HepG2 (cell line): ENCODE measurements at regions not wholly inside any gene's neighbourhood (a gene's known extent, or its start where the extent isn't known, plus 50 kb on each side); places are given as distances from the start of the nearest gene placed in this dataset.
A peak's percentile ranks its signal among the peaks of the same experiment; 100 is the strongest.

Experiments
- ATAC-seq: fragments of 200-7000 bp; cut with Tn5 transposase; 3 replicates; pipeline ENCODE4 v1.9.1; 2020; ENCODE audit warnings: mild to moderate bottlenecking, moderate library complexity
- BruUV-seq: library from RNA; stranded (reverse); fragments of 400-500 nt; replicated peaks from 2 replicates; lab custom pipeline; 2021; lab: Mats Ljungman, UMichigan
- CTCF ChIA-PET: fragments of 300-600 bp; formaldehyde crosslinking; extraction: SDS; loops from one replicate; lab custom pipeline; 2021; ENCODE audit warnings: low total read pairs, inconsistent platforms, low intra/inter-chr PET ratio; lab: Yijun Ruan, JAX
- POLR2A ChIA-PET: fragments of 350-600 bp; sonication (Branson Sonifier 250); formaldehyde crosslinking; loops from one replicate; lab custom pipeline; 2020; ENCODE audit warnings: antibody characterized with exemption, inconsistent platforms; lab: Yijun Ruan, JAX
- DNase-seq: peaks from one replicate; pipeline ENCODE4 v3.0.0-alpha.2; 2015; ENCODE audit warnings: low spot score
- FAIRE-seq: peaks from 3 replicates; lab custom pipeline; 2011; peaks lifted over from hg19 to GRCh38; lab: Jason Lieb, UNC
- H2AFZ ChIP-seq: one replicate; pipeline ENCODE4 v1.6.1; 2011; ENCODE audit warnings: low read length, inconsistent platforms
- H3K27ac ChIP-seq: fragments of 300-600 bp; 3 replicates; pipeline ENCODE4 v1.8.0; 2011; ENCODE audit warnings: mixed run types, mild to moderate bottlenecking, mixed read lengths, low read length, inconsistent platforms; ENCODE audit not compliant: insufficient read depth; ENCODE audit errors: extremely low read length
- H3K27me3 ChIP-seq, 2 experiments: fragments of 200-600 bp in 1 of 2; 2 replicates in 1 of 2; 3 replicates in 1 of 2; pipeline versions ENCODE4 v1.6.0 to v1.8.0; 2011; ENCODE audit warnings: low read length in 2 of 2, mild to moderate bottlenecking in 2 of 2, moderate library complexity in 2 of 2, inconsistent platforms in 1 of 2; ENCODE audit not compliant: insufficient read depth in 2 of 2, control insufficient read depth in 1 of 2
- H3K36me3 ChIP-seq, 2 experiments: fragments of 200-600 bp in 1 of 2; replicated peaks in 1 of 2; 2 replicates in 1 of 2; 3 replicates in 1 of 2; pipeline versions ENCODE4 v1.5.1 to v1.8.0; 2011; ENCODE audit warnings: low read length in 2 of 2, inconsistent platforms in 1 of 2; ENCODE audit not compliant: insufficient read depth in 2 of 2, control insufficient read depth in 1 of 2
- H3K4me1 ChIP-seq: 2 replicates; pipeline ENCODE4 v1.5.1; 2012; ENCODE audit warnings: low read length, inconsistent platforms; ENCODE audit not compliant: insufficient read depth
- H3K4me2 ChIP-seq: 2 replicates; pipeline ENCODE4 v1.6.0; 2011; ENCODE audit warnings: low read depth, low read length, inconsistent platforms
- H3K4me3 ChIP-seq, 3 experiments: fragments of 200-600 bp in 1 of 3; sonication (generic), shearing (Covaris generic) in 1 of 3; replicated peaks in 1 of 3; 2 replicates each; pipeline ENCODE4 v1.5.1; 2011 to 2016; ENCODE audit warnings: low read length in 3 of 3, inconsistent platforms in 2 of 3, low read depth in 2 of 3, mild to moderate bottlenecking in 2 of 3, control low read depth in 1 of 3, mixed read lengths in 1 of 3; ENCODE audit not compliant: insufficient read depth in 1 of 3
- H3K79me2 ChIP-seq: one replicate; pipeline ENCODE4 v1.6.1; 2011; ENCODE audit warnings: low read length, inconsistent platforms; ENCODE audit not compliant: insufficient read depth
- H3K9ac ChIP-seq: 2 replicates; pipeline ENCODE4 v1.6.0; 2011; ENCODE audit warnings: mild to moderate bottlenecking, low read depth, low read length, inconsistent platforms; ENCODE audit not compliant: insufficient read depth
- H3K9me3 ChIP-seq: 2 replicates; pipeline ENCODE4 v1.5.1; 2012; ENCODE audit warnings: mild to moderate bottlenecking, low read length
- H4K20me1 ChIP-seq: 2 replicates; pipeline ENCODE4 v1.6.0; 2011; ENCODE audit warnings: inconsistent platforms, mild to moderate bottlenecking, low read length, moderate library complexity; ENCODE audit not compliant: insufficient read depth
- CEBPB ChIP-seq: IDR thresholded peaks from 2 replicates; pipeline ENCODE4 v1.6.1; 2011; ENCODE audit warnings: low read depth, low read length, improper control_type of control experiment, borderline replicate concordance
- ZNF652 ChIP-seq: IDR thresholded peaks from 2 replicates; pipeline ENCODE4 v1.6.1; 2016; ENCODE audit warnings: low read depth, borderline replicate concordance
- WGBS: methylation state at CpG from one replicate; pipeline ENCODE4 v1.1.6; 2017; ENCODE audit warnings: low lambda C conversion rate; 5-methylcytosine and 5-hydroxymethylcytosine counted together
- in situ Hi-C: cut with HindIII; loops from 2 replicates; pipeline ENCODE4 v1.10.0; 2017; ENCODE audit warnings: low pct_unique_long_range_greater_than_20kb; ENCODE audit not compliant: extremely low pct_ligation_motif_present
- intact Hi-C: fragments of 100-400 bp; cut with micrococcal nuclease; formaldehyde crosslinking; loops from one replicate; pipeline ENCODE4 v1.10.0; 2022; ENCODE audit not compliant: unreplicated experiment
- TF ChIP-seq, protein P1 (sequence below): sonication (generic); formaldehyde crosslinking; IDR thresholded peaks from 2 replicates; pipeline ENCODE4 v1.5.1; 2020; ENCODE audit warnings: mild to moderate bottlenecking, missing genetic modification reagents, borderline replicate concordance

DNA sequence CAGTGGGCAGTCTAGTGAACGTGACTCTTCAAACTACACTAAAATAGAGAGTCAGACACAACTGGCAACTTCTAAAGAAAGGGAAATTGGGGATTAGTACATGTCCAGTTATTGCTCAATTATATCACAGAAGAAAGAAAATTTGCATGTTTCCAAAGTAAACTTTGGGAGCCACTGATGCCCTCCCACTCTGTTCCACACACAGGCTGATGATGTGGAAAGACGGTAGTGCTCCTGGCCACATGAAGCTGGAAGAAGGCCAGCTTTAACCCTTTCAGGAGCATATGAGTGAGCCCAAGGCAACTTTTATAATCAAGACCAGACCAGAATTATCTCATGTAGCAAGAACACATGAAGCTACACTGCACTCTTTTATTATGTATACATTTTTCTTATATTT is 141.0 kb downstream of the NR4A2 start:
- peaks cover 22% of the 10 kb centered on the region for H3K4me1 ChIP-seq
- CTCF ChIA-PET = no interaction called here
- ATAC-seq = no peak
- DNase-seq = no peak
- POLR2A ChIA-PET = no interaction called here
- no peak overlapping the region for H3K4me3 ChIP-seq
- H3K4me2 ChIP-seq = no peak overlapping the region
- H2AFZ ChIP-seq = no peak overlapping the region
- H3K36me3 ChIP-seq = no peaks in the 10 kb centered on the region
- no peaks in the 10 kb centered on the region for H3K27me3 ChIP-seq
- 36% methylated on average over 2 of the region's 2 CpGs for WGBS
- no peaks in the 10 kb centered on the region for H4K20me1 ChIP-seq
- in situ Hi-C loops = no loop called here
- H3K27ac ChIP-seq = no peak overlapping the region
- TF ChIP-seq CEBPB = peak; percentile 1; the same call in 1 of the 2 replicates
- TF ChIP-seq, protein P1, sequence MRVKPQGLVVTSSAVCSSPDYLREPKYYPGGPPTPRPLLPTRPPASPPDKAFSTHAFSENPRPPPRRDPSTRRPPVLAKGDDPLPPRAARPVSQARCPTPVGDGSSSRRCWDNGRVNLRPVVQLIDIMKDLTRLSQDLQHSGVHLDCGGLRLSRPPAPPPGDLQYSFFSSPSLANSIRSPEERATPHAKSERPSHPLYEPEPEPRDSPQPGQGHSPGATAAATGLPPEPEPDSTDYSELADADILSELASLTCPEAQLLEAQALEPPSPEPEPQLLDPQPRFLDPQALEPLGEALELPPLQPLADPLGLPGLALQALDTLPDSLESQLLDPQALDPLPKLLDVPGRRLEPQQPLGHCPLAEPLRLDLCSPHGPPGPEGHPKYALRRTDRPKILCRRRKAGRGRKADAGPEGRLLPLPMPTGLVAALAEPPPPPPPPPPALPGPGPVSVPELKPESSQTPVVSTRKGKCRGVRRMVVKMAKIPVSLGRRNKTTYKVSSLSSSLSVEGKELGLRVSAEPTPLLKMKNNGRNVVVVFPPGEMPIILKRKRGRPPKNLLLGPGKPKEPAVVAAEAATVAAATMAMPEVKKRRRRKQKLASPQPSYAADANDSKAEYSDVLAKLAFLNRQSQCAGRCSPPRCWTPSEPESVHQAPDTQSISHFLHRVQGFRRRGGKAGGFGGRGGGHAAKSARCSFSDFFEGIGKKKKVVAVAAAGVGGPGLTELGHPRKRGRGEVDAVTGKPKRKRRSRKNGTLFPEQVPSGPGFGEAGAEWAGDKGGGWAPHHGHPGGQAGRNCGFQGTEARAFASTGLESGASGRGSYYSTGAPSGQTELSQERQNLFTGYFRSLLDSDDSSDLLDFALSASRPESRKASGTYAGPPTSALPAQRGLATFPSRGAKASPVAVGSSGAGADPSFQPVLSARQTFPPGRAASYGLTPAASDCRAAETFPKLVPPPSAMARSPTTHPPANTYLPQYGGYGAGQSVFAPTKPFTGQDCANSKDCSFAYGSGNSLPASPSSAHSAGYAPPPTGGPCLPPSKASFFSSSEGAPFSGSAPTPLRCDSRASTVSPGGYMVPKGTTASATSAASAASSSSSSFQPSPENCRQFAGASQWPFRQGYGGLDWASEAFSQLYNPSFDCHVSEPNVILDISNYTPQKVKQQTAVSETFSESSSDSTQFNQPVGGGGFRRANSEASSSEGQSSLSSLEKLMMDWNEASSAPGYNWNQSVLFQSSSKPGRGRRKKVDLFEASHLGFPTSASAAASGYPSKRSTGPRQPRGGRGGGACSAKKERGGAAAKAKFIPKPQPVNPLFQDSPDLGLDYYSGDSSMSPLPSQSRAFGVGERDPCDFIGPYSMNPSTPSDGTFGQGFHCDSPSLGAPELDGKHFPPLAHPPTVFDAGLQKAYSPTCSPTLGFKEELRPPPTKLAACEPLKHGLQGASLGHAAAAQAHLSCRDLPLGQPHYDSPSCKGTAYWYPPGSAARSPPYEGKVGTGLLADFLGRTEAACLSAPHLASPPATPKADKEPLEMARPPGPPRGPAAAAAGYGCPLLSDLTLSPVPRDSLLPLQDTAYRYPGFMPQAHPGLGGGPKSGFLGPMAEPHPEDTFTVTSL (CRISPR knock-in tag) = no peak
- TF ChIP-seq ZNF652 (CRISPR knock-in tag) = peak; percentile 69
- no peaks in the 10 kb centered on the region for H3K79me2 ChIP-seq
- BruUV-seq = no TSS peak
- intact Hi-C loops = no loop called here
- no peaks in the 10 kb centered on the region for H3K9me3 ChIP-seq
- H3K9ac ChIP-seq = no peak overlapping the region
- FAIRE-seq = no peak
